CD4-positive, alpha-beta T cell treated with Interleukin-15 for 4 hours (primary cell): ENCODE measurements at regions not wholly inside any gene's neighbourhood (a gene's known extent, or its start where the extent isn't known, plus 50 kb on each side); places are given as distances from the start of the nearest gene placed in this dataset.
"Not testable (repeated sequence)": the region's sequence is repeated elsewhere in the genome, so short reads cannot be mapped to it uniquely, and the experiment has no call there.

Experiments
- DNase-seq: peaks from one replicate; pipeline ENCODE4 v3.0.0-alpha.2; 2020; ENCODE audit warnings: low spot score

DNA sequence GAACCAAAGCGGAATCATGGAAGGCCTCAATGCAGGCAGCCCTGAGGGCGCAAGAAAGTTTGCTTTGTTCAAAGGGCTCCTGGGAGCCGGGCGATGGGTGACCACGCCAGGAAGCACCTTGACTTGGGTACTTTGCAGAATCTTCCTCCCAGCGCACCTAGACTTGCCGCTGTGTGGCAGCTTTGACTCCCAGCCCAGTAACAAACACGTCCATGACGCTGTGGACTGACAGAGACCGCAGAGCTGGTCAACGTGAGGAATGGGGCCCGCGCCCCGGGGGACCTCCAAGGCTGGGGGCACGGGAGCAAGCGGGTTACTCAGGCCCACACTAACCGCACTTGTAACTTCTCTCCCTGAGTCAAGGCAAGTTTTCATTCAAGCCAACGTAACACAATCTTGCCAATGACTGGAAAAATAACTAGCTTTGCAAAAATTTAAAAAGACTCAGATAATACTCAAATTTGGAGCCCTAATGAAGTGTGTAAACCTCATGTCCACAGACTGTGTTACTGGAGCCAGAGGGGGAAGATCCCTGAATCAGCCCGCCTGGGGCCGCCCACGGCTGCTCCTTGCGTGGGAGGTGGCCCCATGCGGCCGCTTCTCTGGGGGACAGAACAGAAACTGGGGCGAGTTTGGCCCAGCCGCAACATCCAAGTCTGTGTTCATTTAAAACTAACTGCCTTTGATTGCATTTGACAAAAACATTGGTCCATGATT is 130.8 kb downstream of the DNAJB6 start:
- no peak for DNase-seq

DNA sequence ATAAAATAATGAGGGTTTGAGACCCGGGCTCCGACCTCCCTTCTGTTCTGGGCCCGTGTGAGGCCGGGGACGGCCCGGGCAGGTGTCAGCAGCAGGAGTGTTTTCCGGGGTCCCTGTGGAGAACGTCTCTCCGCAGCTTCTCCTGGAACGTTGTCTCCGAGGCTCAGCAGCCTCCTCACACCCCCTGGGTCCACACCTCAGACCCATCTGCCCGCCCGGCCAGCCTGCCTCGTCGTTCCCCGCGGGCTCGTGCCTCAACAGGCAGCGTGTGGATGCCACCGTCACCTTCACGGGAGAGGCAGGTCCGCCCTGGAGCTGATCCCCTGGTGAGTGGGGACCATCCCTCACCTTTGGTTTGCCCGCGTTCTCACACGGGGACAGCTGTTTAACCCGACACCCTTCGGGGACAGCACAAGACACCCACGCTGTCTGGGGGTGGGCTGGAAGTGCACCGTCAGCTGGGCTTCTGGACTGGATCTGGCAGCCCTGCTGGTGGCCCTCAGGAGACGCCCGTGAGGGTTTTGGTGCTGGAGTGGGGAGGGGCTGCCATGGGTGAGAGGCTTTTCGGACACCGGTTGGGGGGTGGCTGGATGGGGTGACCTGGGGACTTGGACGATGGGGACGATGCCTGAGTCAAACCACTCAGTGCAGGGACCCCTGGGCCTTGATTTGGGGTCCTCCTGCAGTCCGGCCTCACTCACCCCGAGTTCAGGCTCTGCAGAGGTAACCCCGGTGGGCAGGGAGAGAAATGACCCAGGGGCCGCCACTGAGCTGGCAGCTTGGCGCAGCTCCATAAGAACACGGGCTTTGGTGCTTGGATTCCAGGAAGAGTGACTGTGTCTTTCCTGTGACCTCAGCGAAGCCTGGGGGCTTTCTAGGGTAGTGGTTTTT is 131.7 kb downstream of the DNAJB6 start:
- no peak for DNase-seq

DNA sequence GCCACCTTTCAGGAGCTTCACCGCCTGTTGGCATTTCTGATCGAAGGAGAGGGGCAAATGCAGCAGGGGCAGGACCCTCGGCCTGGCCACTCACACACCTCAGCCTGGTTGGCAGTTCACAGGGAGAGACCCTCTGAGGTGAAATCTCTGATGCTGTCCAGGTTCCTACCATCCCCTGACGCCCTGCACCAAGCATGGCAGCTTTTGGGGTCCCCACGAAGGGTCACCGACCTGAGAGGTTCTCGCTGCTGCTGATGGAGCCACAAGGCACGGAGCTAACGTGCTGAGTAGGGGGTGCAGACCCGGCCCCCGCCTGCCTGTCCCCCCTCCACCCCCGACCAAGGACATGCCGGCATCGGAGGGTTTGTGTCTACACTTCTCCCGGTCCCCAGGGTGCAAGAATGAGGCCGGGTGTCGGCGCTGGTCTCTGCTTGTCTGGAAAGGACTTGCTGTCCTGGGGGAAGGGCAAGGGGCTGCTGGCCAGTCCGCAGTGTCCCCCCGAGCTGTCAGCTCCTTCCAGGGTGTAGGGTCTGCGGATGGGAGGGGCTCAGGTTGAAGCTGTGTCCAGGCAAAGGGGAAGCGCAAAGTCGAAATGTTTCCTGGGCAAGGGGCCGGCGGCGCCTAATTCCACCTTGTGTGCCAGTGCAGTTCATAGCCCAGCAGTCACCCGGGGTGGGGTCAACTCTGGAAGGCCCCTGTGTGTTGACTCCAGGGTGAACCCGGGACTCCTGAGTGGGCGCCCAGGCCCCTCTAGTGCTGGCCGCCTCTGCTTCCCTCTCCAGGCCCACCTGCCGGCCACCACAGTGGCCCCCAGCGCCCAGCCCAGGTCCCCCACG is 132.6 kb downstream of the DNAJB6 start:
- no peak for DNase-seq

DNA sequence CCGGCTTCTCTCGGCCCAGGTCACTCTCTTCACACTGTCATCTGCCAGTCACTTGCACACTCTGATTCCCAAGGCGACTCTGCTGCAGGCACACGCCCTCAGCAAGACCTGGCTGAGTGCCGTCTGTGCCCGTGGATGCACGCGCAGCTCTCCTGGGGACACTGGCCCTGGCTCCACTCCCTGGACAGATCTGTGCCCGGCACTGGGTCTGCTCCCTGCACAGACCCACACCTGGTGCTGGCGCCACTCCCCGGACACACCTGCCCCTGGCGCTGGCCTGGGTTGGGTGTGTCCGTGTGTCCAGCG is 133.2 kb downstream of the DNAJB6 start:
- no peak for DNase-seq

DNA sequence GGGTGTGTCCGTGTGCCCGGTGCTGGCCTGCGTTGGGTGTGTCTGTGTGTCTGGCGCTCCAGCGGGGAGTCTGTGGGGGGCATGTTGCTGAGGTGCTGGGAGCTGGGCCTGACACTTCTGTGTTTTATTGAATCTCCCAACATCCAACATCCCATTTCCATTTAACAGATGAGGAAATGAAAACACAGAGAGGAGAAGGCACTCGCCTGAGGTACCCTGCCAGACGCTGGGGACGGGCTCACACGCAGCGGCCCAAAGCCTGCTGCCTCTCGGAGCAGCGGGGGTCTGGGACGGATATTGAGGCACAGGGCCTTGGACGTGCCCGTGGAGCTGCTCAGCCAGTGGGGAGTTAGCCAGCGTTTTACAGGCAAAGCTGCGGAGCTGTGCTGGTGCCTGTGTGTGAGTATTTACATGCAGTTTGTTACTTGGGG is 133.9 kb downstream of the DNAJB6 start:
- DNase-seq: no peak

DNA sequence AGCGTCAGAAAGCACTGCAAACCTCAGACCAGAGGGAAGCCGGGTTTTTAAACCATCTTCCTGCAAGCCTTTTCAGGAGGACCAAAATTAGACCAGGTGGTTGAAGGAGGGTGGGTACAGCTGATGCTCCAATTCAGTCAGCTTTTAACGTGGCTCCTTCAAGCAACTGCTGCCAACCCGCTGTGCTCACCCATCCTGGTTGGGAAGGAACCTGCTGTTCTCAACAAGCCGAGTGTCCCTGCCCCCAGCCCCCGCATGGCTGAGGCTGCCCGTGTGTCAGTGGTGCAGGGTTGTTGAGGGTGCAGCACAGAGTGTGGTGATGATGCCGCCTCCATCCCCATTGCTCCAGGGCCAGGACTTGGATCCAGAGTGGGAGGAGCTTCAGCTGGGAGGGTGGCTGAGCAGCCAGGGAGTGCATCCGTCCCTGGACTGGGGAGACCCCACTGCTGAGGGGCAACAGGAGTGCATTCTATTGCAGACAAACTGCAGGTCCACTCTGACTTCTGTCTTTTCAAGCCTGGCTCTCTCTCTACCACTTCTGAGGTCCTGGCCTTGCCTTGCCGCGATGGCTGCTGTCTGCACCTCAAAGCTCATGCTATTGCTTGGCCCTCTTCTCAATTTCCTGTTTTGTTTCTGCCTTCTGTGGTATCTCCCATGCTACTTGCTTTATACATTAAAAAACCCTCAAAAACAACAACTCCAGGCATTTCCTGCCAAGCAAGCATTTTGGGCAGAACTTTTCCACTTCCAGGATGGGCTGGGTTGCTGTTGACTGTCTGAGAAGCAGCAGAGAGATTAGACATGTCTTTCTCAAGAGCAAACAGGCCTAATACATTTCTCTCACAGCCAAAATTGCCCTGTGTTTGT is 134.7 kb downstream of the DNAJB6 start:
- peak; percentile 33 for DNase-seq

DNA sequence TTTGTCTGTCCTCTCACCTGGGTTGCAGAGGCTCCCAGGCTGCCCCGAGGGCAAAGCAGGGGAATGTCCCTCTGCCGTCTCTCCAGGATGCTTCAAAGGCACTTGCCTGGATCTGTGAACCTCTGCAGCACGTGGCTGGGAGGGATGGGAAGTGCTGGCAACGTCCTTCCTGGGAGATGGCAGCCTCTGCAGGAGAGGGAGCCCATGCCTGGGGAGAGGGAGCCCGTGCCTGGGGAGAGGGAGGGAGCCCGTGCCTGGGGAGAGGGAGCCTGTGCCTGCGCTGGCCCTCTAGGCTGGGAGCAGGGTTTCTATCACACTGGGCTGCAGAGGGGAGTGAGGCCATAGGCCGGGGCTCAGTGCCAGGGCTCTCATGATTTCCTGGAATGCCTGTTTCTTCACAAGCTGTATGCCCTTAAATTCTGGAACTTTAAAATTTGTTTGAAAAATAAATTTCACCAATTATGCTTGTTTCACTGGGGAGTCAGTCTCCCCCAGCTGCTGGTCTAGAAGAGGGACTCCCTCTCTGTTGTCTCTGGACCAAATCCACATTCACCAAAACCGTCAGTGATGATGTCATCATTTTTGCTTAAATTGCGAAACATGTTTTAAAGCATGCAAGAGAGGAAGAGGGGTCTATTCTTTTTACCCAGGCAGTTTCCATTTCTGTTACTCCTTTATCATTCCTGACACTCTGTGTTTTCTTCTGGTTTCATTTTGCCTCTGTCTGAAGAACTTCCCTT is 135.7 kb downstream of the DNAJB6 start:
- no peak for DNase-seq

DNA sequence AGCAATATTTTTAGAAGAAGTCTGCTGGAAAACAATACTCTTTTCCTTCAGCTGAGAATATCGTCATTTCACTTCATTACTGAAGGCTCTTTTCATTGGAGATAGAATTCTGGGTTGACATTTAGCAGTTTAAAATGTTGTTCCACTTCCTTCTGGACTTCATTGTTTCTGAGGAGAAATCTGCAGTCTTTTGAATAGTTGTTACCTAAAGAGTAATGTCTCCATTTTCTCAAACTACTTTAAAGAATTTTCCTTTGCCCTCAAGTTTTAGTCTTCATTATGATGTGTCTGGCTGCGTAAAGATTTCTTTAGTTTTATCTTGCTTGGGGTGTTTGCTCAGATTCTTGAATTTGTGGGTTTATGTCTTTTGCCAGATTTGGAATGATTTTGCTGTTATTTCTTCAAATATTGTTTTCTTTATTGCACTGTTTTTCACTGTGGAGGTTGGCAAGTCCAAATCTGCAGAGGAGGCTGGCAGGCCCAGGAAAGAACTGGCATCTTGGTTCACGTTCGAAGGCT is 136.3 kb downstream of the DNAJB6 start:
- DNase-seq: no peak

DNA sequence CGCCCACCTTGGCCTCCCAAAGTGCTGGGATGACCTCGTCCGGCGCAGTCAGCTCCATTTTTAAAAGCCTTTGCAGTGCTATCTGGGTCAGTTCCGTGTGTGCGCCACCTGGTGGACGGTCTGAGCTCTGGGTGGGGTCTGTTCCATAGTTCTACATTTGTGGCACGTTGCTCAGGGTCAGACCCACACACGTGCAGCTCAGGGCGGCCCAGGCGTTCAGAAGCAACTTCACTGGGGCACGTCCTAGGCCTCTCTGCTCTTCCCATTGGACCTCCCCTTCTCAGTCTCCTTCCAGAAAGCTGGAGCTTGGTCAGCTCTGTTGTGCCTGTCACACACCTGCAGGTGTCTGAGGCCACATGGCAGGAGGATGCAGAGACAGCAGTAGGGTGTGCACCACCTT is 137.9 kb downstream of the DNAJB6 start:
- no peak for DNase-seq

DNA sequence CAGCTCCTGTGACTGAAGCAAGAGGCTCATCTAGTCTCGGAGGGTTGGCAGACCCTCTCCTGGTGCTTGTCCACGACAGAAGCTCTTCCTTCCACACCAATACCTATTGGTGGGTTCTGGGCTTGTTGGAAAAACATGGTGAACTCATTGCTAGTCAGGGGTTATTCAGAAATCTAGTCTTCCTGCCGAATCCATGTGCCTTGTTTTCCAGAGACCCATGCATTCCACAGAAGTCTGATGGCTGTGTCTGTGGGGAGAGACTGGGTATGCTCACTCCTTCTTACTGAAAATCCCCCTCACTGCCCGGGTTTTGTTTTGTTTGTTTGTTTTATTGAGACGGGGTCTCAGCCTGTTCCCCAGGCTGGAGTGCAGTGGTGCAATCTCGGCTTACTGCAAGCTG is 138.3 kb downstream of the DNAJB6 start:
- DNase-seq: no peak

DNA sequence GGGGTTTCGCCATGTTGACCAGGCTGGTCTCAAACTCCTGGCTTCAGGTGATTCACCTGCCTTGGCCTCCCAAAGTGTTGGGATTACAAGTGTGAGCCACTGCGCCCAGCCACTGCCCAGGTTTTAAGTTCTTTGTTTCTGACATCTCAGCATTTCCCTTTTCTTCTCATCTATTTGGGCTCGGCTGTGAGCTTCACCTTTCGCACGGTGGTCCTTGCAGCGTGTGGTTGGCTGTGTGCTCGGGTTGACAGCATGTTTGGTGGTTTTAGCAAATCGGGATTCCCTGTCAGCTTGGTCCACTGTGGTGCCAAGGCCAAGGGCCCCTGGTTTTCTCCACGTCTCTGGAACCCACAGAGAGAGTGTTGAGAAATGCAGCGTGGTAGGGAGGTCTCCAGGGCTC is 138.8 kb downstream of the DNAJB6 start:
- no peak for DNase-seq

DNA sequence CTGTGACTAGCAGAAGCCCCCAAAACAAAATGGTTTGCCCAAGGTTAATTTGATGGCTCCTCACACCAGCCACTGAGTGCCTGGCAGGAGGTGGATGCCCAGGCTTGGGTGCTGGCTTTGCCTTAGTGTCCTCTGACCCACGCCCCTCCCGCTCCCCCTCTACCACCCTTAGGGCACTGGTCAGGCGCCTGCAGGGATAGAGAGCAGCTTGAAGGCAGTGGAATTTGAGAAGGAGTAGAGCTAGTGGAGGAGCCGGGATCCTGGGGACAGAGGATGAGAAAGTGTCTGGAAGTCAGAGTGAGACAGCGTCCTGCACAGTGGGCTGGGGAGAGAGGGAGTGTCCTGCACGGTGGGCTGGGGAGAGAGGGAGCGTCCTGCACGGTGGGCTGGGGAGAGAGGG is 139.4 kb downstream of the DNAJB6 start:
- DNase-seq: no peak

DNA sequence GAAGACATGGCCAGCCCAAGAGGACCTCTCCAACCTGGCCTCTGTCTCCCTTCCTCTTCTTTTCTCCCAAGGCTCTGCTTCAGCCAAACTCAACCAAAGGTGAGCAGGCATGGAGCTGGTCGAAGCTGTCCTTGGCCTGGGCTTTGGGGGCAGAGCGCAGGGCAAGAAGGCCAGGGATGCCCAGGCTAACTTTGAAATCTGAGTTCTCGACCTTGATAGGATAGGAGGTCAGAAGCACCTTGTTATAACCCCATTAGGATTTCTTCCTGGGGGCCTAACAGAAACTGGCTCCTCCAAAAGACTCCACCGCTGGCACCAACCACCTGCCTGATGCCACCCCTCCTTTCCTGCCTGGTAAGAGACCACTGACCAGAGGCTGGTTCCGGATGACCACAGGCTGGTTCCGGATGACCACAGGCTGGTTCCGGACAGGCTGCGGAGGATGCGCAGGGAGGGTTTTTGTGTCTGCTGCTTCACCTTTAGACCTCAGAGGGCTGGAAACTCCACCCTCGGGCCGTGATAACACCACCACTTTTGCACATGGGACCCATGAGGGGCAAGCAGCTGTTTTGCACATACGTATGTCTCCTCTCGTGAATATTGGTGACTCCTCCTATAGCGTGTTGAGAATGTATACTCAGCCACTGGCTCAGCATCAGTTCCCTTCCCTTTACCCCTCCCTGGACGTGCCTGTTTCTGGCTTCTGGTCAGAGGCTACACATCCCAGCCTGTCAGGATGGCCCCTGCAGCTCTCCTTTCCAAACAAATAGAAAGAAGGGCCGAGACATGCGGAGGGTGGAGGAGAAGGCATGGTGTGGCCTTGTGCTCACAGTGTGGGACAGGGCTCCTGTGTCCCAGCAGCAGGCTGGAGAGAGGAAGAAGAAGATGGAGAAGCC is 140.1 kb downstream of the DNAJB6 start:
- DNase-seq: no peak

DNA sequence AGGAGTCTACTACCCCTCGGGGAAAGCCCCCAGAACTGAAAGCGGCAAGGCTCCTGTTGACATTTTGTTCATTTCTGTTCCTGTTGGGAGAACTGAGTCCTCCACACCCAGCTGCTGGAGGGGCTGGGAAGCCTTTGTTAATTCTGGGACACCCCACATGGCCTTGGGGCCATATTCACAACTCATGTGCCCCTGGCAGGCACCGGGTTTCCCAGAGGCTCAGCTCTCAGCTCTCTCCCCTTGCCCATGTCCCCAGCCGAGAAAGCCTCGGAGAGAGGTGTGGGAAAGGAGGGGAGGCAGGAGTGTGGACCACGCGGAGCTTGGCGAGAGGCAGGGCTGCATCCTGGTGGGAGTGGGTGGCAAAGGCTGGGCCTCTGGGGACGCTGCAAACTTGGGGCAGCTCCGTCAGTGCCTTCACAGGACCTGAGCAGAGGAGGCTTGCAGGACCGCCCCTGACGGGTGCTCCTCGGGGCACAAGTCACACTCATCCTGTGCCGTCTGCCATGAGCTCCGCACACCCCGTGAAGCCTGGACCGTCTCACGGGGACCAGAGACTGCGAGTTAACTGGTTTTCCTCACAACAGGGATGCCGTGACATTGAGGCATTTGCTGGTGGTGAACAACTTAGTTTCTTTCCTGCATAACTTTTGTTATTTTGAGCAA is 140.9 kb downstream of the DNAJB6 start:
- DNase-seq: peak; percentile 6

DNA sequence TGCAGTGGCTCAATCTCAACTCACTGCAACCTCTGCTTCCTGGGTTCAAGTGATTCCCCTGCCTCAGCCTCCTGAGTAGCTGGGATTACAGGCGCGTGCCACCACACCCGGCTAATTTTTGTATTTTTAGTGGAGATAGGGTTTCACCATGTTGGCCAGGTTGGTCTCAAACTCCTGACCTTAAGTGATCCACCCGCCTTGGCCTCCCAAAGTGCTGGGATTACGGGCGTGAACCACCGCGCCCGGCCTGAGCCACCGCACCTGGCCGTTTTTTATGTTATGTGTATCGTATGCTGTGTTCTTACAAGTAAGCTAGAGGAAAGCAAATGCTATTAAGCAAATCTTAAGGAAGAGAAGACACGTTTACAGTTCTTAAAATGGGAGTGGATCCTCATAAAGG is 141.8 kb downstream of the DNAJB6 start:
- not testable (repeated sequence) for DNase-seq

DNA sequence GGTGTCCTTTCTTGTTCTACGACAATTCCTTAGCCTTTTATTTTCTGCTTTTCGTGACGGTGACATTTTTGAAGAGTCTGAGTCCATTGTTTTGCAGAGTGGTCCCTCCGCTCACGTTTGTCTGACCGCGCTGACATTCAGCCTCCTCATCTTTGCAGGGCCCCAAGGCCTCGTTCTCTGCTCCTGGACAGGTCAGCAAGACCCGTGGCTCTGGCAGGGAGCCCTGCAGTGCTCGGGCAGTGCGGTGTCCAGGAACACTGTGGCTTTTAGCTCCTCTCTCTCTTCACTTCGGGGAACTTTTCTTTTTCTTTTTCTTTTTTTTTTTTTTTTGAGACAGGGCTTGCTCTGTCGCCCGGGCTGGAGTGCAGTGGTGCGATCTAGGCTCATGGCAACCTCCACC is 142.5 kb downstream of the DNAJB6 start:
- no peak for DNase-seq

DNA sequence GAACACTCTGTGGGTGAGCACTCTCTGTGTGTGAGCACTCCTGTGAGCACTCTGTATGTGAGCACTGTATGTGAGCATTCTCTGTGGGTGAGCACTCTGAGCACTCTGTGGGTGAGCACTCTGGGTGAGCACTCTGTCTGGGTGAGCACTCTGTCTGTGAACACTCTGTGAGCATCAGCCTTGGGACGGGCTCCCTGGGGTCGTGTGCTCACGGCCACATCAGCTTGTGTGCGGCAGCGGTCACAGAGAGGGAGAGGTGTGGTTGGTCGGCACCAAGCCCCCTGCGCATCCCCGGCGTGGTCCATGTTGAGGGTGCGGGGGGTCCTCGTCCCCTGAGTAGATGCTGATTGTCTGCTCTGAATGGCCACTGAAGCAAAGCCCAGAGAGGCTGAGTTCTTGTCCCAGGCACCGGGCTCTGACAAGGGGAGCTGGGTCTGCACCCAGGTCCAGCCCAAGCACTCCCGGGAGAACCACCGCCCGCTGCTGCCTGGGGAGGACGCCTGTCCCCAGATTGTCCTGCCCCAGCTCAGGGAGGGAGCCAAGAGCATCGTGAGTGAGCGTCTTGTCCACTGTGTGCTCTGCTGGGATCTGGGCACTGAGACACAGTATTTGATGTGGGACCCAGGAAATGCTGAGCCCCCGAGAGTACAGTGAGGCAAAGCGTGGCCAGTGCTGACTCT is 143.7 kb downstream of the DNAJB6 start:
- DNase-seq: no peak

DNA sequence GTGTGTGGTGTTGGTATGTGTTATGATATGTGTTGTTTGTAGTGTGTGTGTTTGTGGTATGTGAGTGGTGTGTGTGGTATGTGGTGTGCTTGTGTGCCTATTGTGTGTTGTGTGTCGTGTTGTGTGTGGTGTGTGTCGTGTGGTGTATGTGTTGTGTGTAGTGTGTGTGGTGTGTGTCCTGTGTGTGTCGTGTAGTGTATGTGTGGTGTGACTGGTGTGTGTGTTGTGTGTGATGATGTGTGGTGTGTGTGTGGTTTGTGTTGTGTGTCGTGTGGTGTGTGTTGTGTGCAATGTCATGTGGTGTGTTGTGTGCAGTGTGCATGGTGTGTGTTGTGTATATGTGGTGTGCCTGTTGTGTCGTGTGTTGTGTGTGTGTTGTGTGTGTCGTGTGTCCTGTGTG is 144.6 kb downstream of the DNAJB6 start:
- DNase-seq: no peak

DNA sequence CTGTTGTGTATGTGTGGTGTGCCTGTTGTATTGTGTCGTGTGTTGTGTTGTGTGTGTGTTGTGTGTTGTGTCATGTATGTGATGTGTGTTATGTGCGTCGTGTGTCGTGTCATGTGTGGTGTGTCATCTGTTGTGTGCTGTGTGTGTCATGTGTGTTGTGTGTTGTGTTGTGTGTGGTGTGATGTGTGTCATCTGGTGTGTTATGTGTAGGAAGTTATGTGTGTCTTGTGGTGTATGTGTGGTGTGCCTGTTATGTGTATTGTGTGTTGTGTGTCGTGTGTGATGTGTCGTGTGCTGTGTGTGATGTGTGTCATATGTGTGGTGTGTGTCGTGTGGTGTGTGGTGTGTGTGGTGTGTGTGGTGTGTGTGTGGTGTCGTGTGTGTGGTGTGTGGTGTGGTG is 145.2 kb downstream of the DNAJB6 start:
- no peak for DNase-seq
